ENCODE measurements at regions not wholly inside any gene's neighbourhood (a gene's known extent, or its start where the extent isn't known, plus 50 kb on each side); places are given as distances from the start of the nearest gene placed in this dataset.

GRCh38 chr13:97562962-97563361, 129.0 kb downstream of the RAP2A start:
- Histone ChIP-seq H3K27me3 (ENCODE audit: control insufficient read depth, insufficient read depth, low read length) (no peaks in the 10 kb centered on the region), H3K36me3 (ENCODE audit: control insufficient read depth, insufficient read depth, low read length) (no peaks in the 10 kb centered on the region), H3K4me3 (ENCODE audit: low read depth, low read length) (no peak overlapping the region)
- DNase-seq (ENCODE audit: low read depth) (no peak), FAIRE-seq (no peak)
- TF ChIP-seq CTCF (IDR thresholded peaks at IDR 0.05; ENCODE audit: insufficient read depth, low read length, severe bottlenecking) = no peak

DNA sequence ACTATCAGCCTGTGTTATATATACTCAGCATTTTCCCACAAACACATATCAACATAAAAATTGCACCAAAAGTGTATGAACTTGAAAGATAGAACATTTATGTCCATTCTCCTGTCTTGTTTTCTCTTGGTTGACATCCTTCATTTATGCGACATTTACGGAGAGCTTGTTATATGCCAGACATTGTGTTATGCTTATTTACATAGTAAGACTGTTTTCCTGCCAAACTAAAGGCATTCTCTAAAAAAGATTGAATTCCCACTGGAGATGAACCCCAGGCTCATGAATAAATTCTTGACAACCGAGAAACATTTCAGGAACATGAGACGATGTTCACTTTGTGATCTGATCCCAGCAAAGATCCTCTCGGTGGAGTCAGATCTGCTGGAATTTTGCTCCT, 131.0 kb downstream of the RAP2A start:
- DNase-seq (ENCODE audit: low read depth) (no peak), FAIRE-seq (no peak)
- no peaks in the 10 kb centered on the region for H3K36me3 ChIP-seq (ENCODE audit: control insufficient read depth, insufficient read depth, low read length)
- H3K4me3 ChIP-seq (ENCODE audit: low read depth, low read length) = no peak overlapping the region
- no peaks in the 10 kb centered on the region for H3K27me3 ChIP-seq (ENCODE audit: control insufficient read depth, insufficient read depth, low read length)
- TF ChIP-seq CTCF (IDR thresholded peaks at IDR 0.05; ENCODE audit: insufficient read depth, low read length, severe bottlenecking) = no peak

GRCh38 chr13:97565906-97566305, 131.9 kb downstream of the RAP2A start:
- no peaks in the 10 kb centered on the region for H3K27me3 ChIP-seq (ENCODE audit: control insufficient read depth, insufficient read depth, low read length)
- H3K4me3 ChIP-seq (ENCODE audit: low read depth, low read length) = no peak overlapping the region
- no peaks in the 10 kb centered on the region for H3K36me3 ChIP-seq (ENCODE audit: control insufficient read depth, insufficient read depth, low read length)
- FAIRE-seq = no peak
- TF ChIP-seq CTCF (IDR thresholded peaks at IDR 0.05; ENCODE audit: insufficient read depth, low read length, severe bottlenecking) = no peak
- DNase-seq (ENCODE audit: low read depth) = no peak

GRCh38 chr13:97566907-97567306, 132.9 kb downstream of the RAP2A start:
- FAIRE-seq (no peak), DNase-seq (ENCODE audit: low read depth) (no peak)
- no peak for TF ChIP-seq CTCF (IDR thresholded peaks at IDR 0.05; ENCODE audit: insufficient read depth, low read length, severe bottlenecking)
- no peaks in the 10 kb centered on the region for H3K36me3 ChIP-seq (ENCODE audit: control insufficient read depth, insufficient read depth, low read length)
- no peak overlapping the region for H3K4me3 ChIP-seq (ENCODE audit: low read depth, low read length)
- H3K27me3 ChIP-seq (ENCODE audit: control insufficient read depth, insufficient read depth, low read length) = no peaks in the 10 kb centered on the region

DNA sequence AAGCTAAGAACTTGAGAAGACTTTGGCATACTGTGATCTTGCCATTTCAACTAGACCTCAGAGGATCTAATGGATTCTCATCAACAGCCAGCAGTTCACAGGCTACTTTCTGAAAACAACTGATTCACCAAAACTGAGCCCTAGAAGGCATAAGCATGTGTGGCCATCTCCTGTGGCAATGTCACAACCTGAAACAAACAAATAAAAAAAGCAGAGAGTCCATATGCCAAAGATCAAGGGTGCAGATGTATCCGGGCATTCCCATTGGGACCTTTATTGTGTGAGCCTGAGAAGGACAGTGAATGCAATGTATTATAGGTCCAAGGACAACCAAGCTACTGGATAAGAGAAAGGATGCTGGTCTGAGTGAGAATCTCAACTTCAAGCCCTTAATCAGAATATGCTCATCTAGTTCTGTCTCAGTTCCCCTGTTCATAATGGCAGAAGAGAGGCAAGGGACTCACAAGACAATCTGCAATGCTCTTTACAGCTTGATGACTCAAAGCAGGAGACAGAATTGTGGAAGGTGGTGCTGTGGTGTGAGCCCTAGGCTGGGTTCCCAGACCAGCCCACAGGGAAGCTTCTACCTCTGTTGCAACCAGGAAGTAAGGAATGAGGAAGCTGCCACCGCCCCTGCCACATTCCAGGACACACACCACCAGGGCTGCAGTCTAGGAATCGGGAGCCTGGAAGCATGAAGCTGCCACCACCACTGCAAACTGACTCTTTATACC, 133.7 kb downstream of the RAP2A start:
- H3K27me3 ChIP-seq (ENCODE audit: control insufficient read depth, insufficient read depth, low read length) = no peaks in the 10 kb centered on the region
- peak; percentile 90 for DNase-seq (ENCODE audit: low read depth)
- no peak for TF ChIP-seq CTCF (IDR thresholded peaks at IDR 0.05; ENCODE audit: insufficient read depth, low read length, severe bottlenecking)
- no peak for FAIRE-seq
- no peaks in the 10 kb centered on the region for H3K36me3 ChIP-seq (ENCODE audit: control insufficient read depth, insufficient read depth, low read length)
- H3K4me3 ChIP-seq (ENCODE audit: low read depth, low read length) = no peak overlapping the region

GRCh38 chr13:97568850-97569249, 134.9 kb downstream of the RAP2A start:
- DNase-seq (ENCODE audit: low read depth) = peak; percentile 28
- Histone ChIP-seq H3K36me3 (ENCODE audit: control insufficient read depth, insufficient read depth, low read length) (no peaks in the 10 kb centered on the region), H3K27me3 (ENCODE audit: control insufficient read depth, insufficient read depth, low read length) (no peaks in the 10 kb centered on the region), H3K4me3 (ENCODE audit: low read depth, low read length) (no peak overlapping the region)
- no peak for TF ChIP-seq CTCF (IDR thresholded peaks at IDR 0.05; ENCODE audit: insufficient read depth, low read length, severe bottlenecking)
- FAIRE-seq = no peak

Measured in bronchial epithelial cell (primary cell).